H9 (cell line): ENCODE measurements at regions not wholly inside any gene's neighbourhood (a gene's known extent, or its start where the extent isn't known, plus 50 kb on each side); places are given as distances from the start of the nearest gene placed in this dataset.

Source experiments
- DNase-seq: peaks from one replicate; pipeline ENCODE4 v3.0.0-alpha.2; 2017
- H2AFZ ChIP-seq: one replicate; pipeline ENCODE4 v1.6.1; 2013; ENCODE audit warnings: mild to moderate bottlenecking, low read length, control low read depth, moderate library complexity
- H2AK5ac ChIP-seq: 2 replicates; pipeline ENCODE4 v1.6.1; 2013; ENCODE audit warnings: low read length, control low read depth, mixed read lengths; ENCODE audit not compliant: insufficient read length
- H2BK120ac ChIP-seq: one replicate; pipeline ENCODE4 v1.6.1; 2013; ENCODE audit warnings: low read depth, mild to moderate bottlenecking, low read length, control low read depth, inconsistent platforms; ENCODE audit not compliant: poor library complexity, severe bottlenecking
- H2BK12ac ChIP-seq: 2 replicates; pipeline ENCODE4 v1.6.1; 2013; ENCODE audit warnings: low read length, control low read depth, mixed read lengths, low read depth; ENCODE audit not compliant: insufficient read length
- H2BK15ac ChIP-seq: 2 replicates; pipeline ENCODE4 v1.6.1; 2013; ENCODE audit warnings: low read depth, low read length, control low read depth
- H2BK20ac ChIP-seq: one replicate; pipeline ENCODE4 v1.6.1; 2013; ENCODE audit warnings: low read depth, mild to moderate bottlenecking, low read length, control low read depth, inconsistent platforms; ENCODE audit not compliant: poor library complexity, severe bottlenecking
- H2BK5ac ChIP-seq: 2 replicates; pipeline ENCODE4 v1.6.1; 2013; ENCODE audit warnings: low read length, control low read depth, mixed read lengths; ENCODE audit not compliant: insufficient read length
- H3K14ac ChIP-seq: 2 replicates; pipeline ENCODE4 v1.6.1; 2013; ENCODE audit warnings: low read length, control low read depth; ENCODE audit not compliant: insufficient read depth
- H3K18ac ChIP-seq: 2 replicates; pipeline ENCODE4 v1.6.1; 2013; ENCODE audit warnings: low read depth, mild to moderate bottlenecking, mixed read lengths, low read length, control low read depth; ENCODE audit not compliant: insufficient read length
- H3K23ac ChIP-seq: 2 replicates; pipeline ENCODE4 v1.6.1; 2013; ENCODE audit warnings: low read length, control low read depth, mixed read lengths, low read depth; ENCODE audit not compliant: insufficient read length
- H3K23me2 ChIP-seq: 2 replicates; pipeline ENCODE4 v1.6.1; 2013; ENCODE audit warnings: low read depth, mild to moderate bottlenecking, mixed read lengths, low read length, control low read depth; ENCODE audit not compliant: insufficient read length, poor library complexity, severe bottlenecking
- H3K27ac ChIP-seq: 2 replicates; pipeline ENCODE4 v1.5.1; 2013; ENCODE audit warnings: low read length, control low read depth, mixed read lengths, low read depth; ENCODE audit not compliant: insufficient read length
- H3K27me3 ChIP-seq: 2 replicates; pipeline ENCODE4 v1.6.1; 2013; ENCODE audit warnings: low read length, control low read depth, inconsistent platforms; ENCODE audit not compliant: insufficient read depth
- H3K4ac ChIP-seq: 2 replicates; pipeline ENCODE4 v1.6.1; 2013; ENCODE audit warnings: low read depth, mild to moderate bottlenecking, control low read depth, inconsistent platforms, low read length, moderate library complexity
- H3K4me1 ChIP-seq: 2 replicates; pipeline ENCODE4 v1.6.1; 2013; ENCODE audit warnings: low read length, control low read depth, inconsistent platforms; ENCODE audit not compliant: insufficient read depth
- H3K4me2 ChIP-seq: 2 replicates; pipeline ENCODE4 v1.6.1; 2013; ENCODE audit warnings: low read length, control low read depth, mixed read lengths; ENCODE audit not compliant: insufficient read length, insufficient read depth
- H3K56ac ChIP-seq: 2 replicates; pipeline ENCODE4 v1.6.1; 2013; ENCODE audit warnings: low read depth, mild to moderate bottlenecking, mixed read lengths, low read length, control low read depth; ENCODE audit not compliant: insufficient read length
- H3K79me1 ChIP-seq: 2 replicates; pipeline ENCODE4 v1.6.1; 2013; ENCODE audit warnings: low read depth, mild to moderate bottlenecking, moderate library complexity, low read length, control low read depth, inconsistent platforms; ENCODE audit not compliant: insufficient read depth, poor library complexity, severe bottlenecking
- H3K79me2 ChIP-seq: 2 replicates; pipeline ENCODE4 v1.6.1; 2013; ENCODE audit warnings: low read length, control low read depth, inconsistent platforms; ENCODE audit not compliant: insufficient read depth
- H3K9ac ChIP-seq: 2 replicates; pipeline ENCODE4 v1.6.1; 2013; ENCODE audit warnings: low read length, control low read depth, mixed read lengths; ENCODE audit not compliant: insufficient read length; ENCODE audit errors: extremely low read depth
- H3K9me3 ChIP-seq: one replicate; pipeline ENCODE4 v1.6.1; 2013; ENCODE audit warnings: low read depth, low read length, inconsistent platforms; ENCODE audit not compliant: control insufficient read depth
- H3T11ph ChIP-seq: one replicate; pipeline ENCODE4 v1.6.1; 2013; ENCODE audit warnings: mild to moderate bottlenecking, low read length, control low read depth, inconsistent platforms
- H4K20me1 ChIP-seq: one replicate; pipeline ENCODE4 v1.6.1; 2013; ENCODE audit not compliant: control insufficient read depth, insufficient read length, insufficient read depth
- H4K5ac ChIP-seq: 2 replicates; pipeline ENCODE4 v1.6.1; 2013; ENCODE audit warnings: low read depth, mild to moderate bottlenecking, mixed read lengths, low read length, control low read depth; ENCODE audit not compliant: insufficient read length
- H4K8ac ChIP-seq: replicated peaks from 2 replicates; pipeline ENCODE4 v1.6.1; 2013; ENCODE audit warnings: low read length, control low read depth, mixed read lengths, low read depth; ENCODE audit not compliant: insufficient read length
- H4K91ac ChIP-seq: 2 replicates; pipeline ENCODE4 v1.6.1; 2013; ENCODE audit warnings: low read depth, mild to moderate bottlenecking, moderate library complexity, mixed read lengths, low read length, control low read depth; ENCODE audit not compliant: insufficient read length
- H3K27ac Mint-ChIP-seq, 3 experiments: 2 replicates in 2 of 3; 3 replicates in 1 of 3; pipeline ENCODE4 v1.8.0; 2020 to 2021; ENCODE audit warnings: mixed read lengths in 3 of 3, mild to moderate bottlenecking in 1 of 3, moderate library complexity in 1 of 3
- H3K27me3 Mint-ChIP-seq: 2 replicates; pipeline ENCODE4 v1.8.0; 2021; ENCODE audit warnings: low read depth, mild to moderate bottlenecking, moderate library complexity, mixed read lengths
- H3K36me3 Mint-ChIP-seq, 3 experiments: 2 replicates in 2 of 3; 3 replicates in 1 of 3; pipeline ENCODE4 v1.8.0; 2020 to 2021; ENCODE audit warnings: low read depth in 3 of 3, mixed read lengths in 3 of 3; ENCODE audit not compliant: insufficient read depth in 1 of 3
- H3K4me1 Mint-ChIP-seq, 2 experiments: 2 replicates each; pipeline ENCODE4 v1.8.0; 2020; ENCODE audit warnings: mixed read lengths in 2 of 2
- H3K4me3 Mint-ChIP-seq, 2 experiments: 2 replicates in 1 of 2; 3 replicates in 1 of 2; pipeline ENCODE4 v1.8.0; 2020 to 2021; ENCODE audit warnings: mild to moderate bottlenecking in 2 of 2, mixed read lengths in 2 of 2, moderate library complexity in 1 of 2
- H3K9me3 Mint-ChIP-seq, 2 experiments: 2 replicates in 1 of 2; 3 replicates in 1 of 2; pipeline ENCODE4 v1.8.0; 2020; ENCODE audit warnings: mild to moderate bottlenecking in 2 of 2, mixed read lengths in 2 of 2, moderate library complexity in 1 of 2
- CTCF ChIP-seq: fragments of 200-600 bp; sonication (generic); conservative IDR thresholded peaks from 3 replicates; pipeline ENCODE4 v1.8.0; 2021; ENCODE audit warnings: antibody characterized with exemption, mild to moderate bottlenecking

GRCh38 chr17:54745239-54745638 lies 155.4 kb upstream of the TOM1L1 start:
- H3K27ac Mint-ChIP-seq, result no peak overlapping the region
- H4K20me1 ChIP-seq, result no peaks in the 10 kb centered on the region
- DNase-seq, result no peak
- H3K27me3 Mint-ChIP-seq, result no peaks in the 10 kb centered on the region; the same call in none of the 2 replicates
- no peak overlapping the region for H2BK12ac ChIP-seq
- no peak overlapping the region for H4K8ac ChIP-seq
- no peaks in the 10 kb centered on the region for H3K27me3 ChIP-seq
- H2AK5ac ChIP-seq, result no peak overlapping the region
- H3T11ph ChIP-seq, result no peak overlapping the region
- no peaks in the 10 kb centered on the region for H3K4me1 ChIP-seq
- H3K36me3 Mint-ChIP-seq, result peaks cover 18 to 44% (median 20%) of the 10 kb centered on the region in 3 experiments
- no peak overlapping the region for H3K14ac ChIP-seq
- H3K23ac ChIP-seq, result no peak overlapping the region
- H3K79me2 ChIP-seq, result no peaks in the 10 kb centered on the region
- H3K9me3 ChIP-seq, result no peaks in the 10 kb centered on the region
- no peaks in the 10 kb centered on the region for H3K79me1 ChIP-seq
- H3K9me3 Mint-ChIP-seq, result peaks cover 39 to 41% of the 10 kb centered on the region in 2 experiments
- H2BK15ac ChIP-seq, result no peak overlapping the region
- H2BK120ac ChIP-seq, result no peak overlapping the region
- H3K4me1 Mint-ChIP-seq, result peaks cover 9 to 12% of the 10 kb centered on the region in 2 experiments
- no peak overlapping the region for H2BK20ac ChIP-seq
- no peak overlapping the region for H4K5ac ChIP-seq
- H2AFZ ChIP-seq, result no peak overlapping the region
- H3K9ac ChIP-seq, result no peak overlapping the region
- H3K56ac ChIP-seq, result no peak overlapping the region
- H3K4me2 ChIP-seq, result no peak overlapping the region
- no peak overlapping the region for H3K4me3 Mint-ChIP-seq
- no peaks in the 10 kb centered on the region for H3K23me2 ChIP-seq
- H3K27ac ChIP-seq, result no peak overlapping the region
- H4K91ac ChIP-seq, result no peak overlapping the region
- no peak overlapping the region for H3K18ac ChIP-seq
- TF ChIP-seq CTCF, result no peak
- H3K4ac ChIP-seq, result no peak overlapping the region
- H2BK5ac ChIP-seq, result no peak overlapping the region
